ENCODE measurements at regions not wholly inside any gene's neighbourhood (a gene's known extent, or its start where the extent isn't known, plus 50 kb on each side); places are given as distances from the start of the nearest gene placed in this dataset.

DNA sequence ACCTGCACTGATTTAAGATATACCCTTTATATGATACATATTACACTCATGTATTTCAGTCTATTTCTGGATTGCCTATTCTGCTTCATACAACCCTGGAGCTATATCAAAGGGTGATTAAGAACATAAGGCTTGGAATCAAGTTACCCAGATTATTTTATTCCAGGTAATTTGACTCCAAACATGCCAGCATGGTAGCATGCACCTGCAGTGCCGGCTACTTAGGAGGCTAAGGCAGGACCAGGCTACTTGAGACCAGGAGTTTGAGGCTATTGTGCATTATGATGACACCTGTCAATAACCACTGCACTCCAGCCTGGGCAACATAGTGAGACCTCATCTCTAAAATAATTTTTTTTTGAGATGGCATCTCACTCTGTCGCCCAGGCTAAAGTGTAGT lies 50.4 kb upstream of the NEO1 start:
- no peak for DNase-seq

GRCh38 chr15:73000293-73000692 lies 52.0 kb upstream of the NEO1 start:
- DNase-seq, result no peak

GRCh38 chr15:72999586-72999985 lies 52.7 kb upstream of the NEO1 start:
- no peak for DNase-seq

DNA sequence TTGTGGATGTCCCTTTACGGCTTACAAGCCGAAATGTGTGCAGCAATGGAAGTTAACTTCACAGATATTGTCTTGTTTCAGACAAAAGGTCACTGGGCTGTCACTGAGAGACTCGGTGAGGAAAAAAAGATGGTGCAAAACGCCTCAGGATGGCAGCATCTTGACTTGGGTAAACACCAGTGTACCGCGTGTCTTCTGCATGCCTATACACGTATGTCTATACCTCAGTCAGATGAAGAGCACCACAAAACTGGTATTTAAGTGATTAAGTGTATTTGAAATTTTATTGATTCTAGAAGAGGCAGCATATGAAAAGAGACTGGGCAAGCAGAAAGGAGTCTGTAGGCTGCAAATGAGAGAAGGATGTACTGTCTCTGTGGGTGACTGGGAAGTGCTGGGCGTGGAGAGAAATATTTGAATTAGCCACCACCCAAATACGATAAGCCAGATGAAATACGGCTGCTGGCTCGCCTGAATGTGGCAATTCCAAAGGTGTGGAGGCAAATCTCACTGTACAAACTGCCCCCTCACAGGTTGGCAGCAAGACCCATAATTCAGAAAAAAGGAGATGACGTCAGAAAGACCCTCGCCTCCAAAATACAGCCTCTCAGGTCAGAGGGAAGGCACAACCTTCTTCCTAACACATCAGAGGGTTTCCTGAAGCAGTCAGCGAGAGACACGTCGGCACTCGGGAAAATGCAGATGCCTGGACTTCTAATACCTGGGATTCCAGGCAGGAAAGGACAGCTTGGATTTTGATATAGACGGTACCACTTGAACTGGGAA lies 53.4 kb upstream of the NEO1 start:
- no peak for DNase-seq

GRCh38 chr15:72998226-72998625 lies 54.0 kb upstream of the NEO1 start:
- DNase-seq, result no peak

- DNase-seq, result no peak
Measured at GRCh38 chr15:72995849-72996248, 56.4 kb upstream of the NEO1 start.

GRCh38 chr15:72994534-72995177 lies 57.6 kb upstream of the NEO1 start:
- DNase-seq, result no peak

GRCh38 chr15:72992841-72993252 lies 59.4 kb upstream of the NEO1 start:
- no peak for DNase-seq

DNA sequence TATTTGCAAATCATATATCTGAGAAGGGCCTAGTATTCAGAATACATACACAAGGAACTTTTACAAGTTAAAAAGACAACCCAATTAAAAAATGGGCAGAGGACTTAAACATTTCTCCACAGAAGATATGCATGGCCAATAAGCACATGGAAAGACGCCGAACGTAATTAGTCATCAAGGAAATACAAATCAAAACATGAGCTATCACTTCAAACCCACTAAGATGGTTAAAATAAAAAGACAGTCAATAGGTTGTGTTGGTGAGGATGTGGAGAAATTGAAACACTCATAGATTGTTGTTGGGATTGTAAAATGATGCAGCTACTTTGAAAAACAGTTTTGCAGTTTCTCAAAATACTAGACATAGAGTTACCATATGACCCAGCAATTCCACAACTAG lies 61.2 kb upstream of the NEO1 start:
- no peak for DNase-seq

GRCh38 chr15:72983801-72984545 lies 68.3 kb upstream of the NEO1 start:
- peak; percentile 30 for DNase-seq

DNA sequence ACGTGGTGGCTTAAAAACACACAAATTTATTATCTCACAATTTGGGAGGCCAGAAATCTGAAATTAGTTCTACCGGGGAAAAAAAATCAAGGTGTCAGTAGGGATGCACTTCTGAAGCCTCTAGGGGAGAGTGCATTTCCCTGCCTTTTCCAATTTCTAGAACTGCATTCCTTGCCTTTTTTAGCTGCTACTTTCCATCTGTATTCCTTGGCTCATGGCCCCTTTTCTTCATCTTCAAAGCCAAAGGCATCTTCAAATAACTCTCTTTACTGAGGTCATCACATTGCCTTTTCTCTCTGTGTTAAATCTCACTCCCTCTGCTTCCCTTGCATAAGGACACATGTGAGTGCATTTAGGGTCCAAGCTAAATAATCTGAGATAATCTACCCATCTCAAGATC lies 69.5 kb upstream of the NEO1 start:
- no peak for DNase-seq

DNA sequence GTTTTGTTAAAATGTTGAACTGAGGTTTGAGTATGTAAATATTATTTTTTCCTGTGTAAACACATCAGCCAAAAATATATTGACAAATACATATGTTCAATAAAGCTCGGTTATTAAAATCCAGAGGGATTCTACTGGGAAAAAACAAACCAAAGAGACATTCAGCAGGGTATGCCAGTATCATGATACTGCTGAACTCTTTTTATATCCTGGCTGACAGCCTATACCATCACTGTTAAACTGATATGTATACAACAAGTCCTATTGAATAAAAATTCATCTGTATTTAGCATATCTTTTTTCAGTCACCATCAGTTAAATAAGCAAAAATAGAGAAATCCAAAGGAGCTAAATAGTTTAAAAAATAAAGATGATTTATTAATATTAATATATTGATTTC lies 71.6 kb upstream of the NEO1 start:
- no peak for DNase-seq

GRCh38 chr15:72979791-72980190 lies 72.5 kb upstream of the NEO1 start:
- DNase-seq, result no peak

DNA sequence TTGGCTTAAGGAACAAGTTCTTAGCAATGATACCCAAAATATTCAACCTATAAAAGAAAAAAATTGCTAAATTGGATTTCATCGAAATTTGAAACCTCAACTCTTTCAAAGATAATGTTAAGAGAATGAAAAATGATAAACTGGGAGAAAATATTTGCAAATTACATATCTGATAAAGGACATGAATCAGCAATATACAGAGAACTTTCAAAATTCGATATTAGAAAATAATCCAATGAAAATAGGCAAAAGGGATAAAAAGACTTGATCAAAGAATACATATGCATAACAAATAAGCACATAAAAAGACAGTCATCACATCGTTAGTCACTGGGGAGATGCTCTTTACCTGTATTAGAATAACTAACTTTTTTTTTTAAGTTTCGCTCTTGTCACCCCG lies 73.0 kb upstream of the NEO1 start:
- DNase-seq, result no peak

DNA sequence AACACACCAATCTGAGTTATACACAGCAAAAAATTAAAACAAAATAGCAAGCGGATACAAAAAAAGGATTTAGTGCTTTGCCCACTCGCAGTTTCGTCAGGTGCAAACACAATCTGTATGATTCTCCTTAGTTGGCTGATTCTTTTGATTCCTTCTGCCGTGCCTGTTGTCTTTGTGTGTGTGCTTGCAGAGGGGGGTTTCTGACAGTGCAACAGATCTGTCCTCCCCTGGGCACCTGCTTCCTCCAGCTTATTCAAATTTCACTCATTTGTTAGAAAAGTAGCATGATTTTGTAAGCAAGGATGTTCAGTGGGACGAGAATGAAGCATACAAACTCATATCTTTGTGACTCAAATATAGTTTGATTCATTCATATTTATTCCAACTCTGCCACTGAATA lies 74.0 kb upstream of the NEO1 start:
- no peak for DNase-seq

- DNase-seq, result no peak
Measured at GRCh38 chr15:72972362-72972761, 79.9 kb upstream of the NEO1 start.

GRCh38 chr15:72971766-72972165 lies 80.5 kb upstream of the NEO1 start:
- DNase-seq, result no peak

DNA sequence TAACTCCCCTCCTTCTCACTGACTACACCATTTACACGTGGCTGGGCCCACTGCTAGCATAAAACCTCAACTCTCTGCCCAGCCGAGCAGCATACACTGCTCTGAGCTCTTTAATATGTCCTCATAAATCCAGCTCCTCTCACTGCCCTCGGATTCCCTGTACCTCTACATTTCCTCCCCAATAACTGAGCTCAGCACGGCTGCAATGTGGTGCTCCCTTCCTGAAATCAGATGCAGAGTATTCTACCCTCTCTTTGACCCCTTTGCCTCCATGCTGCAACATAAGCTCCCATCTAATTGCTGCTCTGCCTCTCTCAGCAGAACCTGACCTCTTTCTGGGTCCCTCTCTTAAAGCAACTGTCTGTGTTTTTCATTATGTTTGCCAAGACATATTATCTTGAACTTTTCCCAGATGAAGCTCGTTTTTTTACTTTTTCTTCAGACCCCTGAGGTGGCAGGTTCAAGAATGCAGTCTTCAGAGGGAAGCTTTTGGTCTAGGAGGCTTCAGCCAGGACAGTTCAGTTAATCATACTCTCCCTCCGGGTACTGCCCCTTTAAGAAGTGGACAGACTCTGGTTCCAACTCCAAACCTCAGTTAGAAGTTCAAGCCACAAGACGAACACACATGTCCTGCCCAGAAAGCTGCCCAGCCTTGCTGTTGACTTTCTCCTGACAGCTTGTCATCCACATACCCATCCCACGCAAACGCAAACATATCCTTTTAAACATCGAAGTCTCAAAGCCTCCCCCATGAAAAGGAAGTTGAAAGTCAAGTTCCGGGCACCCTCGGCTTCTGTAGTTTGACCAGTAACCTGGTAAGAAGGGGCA lies 81.1 kb upstream of the NEO1 start:
- DNase-seq, result no peak

DNA sequence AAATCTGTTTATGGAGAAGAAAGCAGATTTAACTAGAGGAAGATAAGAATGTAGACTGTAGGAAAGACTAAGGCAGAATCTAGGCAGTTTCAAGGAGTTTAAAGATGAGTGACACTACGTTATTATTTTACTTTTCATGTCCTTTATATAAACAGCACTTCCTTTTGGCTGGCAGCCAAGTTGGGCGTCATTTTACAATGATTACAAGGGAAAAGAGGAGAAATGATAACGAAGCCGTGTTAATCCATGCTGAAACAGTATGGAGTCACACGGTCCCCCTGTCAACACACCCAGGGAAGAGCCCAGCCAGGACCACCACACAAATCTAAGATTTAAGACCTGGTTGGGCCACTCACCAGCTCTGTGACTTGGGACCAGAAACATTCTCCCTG lies 83.7 kb upstream of the NEO1 start:
- DNase-seq, result peak; percentile 80

GRCh38 chr15:72967811-72968530 lies 84.3 kb upstream of the NEO1 start:
- no peak for DNase-seq

DNA sequence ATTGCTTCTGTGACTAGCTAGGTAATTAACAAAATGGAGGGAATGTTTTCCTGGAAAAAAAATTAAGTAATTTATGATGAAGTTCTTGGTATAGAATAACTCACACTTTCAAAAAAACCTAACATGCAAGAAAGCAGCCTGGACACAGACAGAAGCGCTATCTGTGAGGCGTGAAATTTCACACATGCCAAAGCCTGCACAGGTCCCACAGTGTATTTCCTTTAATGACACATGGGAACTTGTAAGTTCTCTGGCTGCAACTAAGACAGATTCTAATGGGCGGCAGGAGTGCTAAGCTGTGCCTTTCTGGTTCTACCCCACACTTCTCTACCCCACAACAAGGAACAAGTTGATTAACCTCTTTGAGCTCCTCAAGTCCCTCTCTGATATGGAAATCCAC lies 84.9 kb upstream of the NEO1 start:
- no peak for DNase-seq

- DNase-seq, result no peak
Measured at GRCh38 chr15:72966641-72967040, 85.6 kb upstream of the NEO1 start.

DNA sequence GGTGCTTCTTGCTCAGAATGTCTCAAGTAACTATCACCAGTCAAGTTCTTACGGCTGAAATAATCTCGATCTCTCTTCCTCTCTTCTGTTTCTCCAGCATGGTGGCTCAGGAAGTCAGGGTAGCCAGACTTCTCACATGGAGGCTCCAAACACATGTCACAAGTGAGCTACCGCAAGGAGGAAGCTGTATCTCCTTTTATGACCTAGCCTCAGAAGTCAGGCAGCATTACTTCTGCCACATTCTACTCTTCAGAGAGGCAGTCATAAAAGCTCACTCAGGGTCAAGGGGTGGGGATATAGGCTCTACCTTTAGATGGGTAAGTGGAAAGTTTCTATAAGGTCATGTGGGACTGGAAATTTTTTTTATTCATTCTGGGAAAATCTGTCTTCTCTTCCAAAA lies 86.6 kb upstream of the NEO1 start:
- no peak for DNase-seq
